NCI-H82 (cell line): ENCODE measurements at regions not wholly inside any gene's neighbourhood (a gene's known extent, or its start where the extent isn't known, plus 50 kb on each side); places are given as distances from the start of the nearest gene placed in this dataset.

Experiments used
- DNase-seq: peaks from one replicate; lab custom pipeline; 2025; lab: John Stamatoyannopoulos, UW

DNA sequence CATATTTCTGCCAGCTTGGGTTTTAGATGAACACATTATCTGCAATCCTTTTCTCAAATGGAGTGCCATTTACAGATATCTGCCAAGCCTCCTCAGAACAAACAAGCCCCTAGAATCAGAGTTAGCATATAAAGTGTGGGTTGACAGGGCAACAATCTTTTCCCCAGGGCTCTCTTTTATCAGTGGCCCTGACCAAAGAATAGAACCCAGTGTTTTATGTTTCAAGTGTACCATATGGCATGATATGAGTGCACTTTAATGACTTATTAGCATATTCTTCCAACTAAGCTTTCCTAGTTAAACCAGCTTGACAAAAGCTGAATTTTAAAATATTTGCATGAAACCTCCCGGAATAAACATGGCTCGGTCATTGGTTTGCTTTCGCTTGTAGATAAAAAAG is 57.3 kb downstream of the EVX1 start:
- no peak for DNase-seq

DNA sequence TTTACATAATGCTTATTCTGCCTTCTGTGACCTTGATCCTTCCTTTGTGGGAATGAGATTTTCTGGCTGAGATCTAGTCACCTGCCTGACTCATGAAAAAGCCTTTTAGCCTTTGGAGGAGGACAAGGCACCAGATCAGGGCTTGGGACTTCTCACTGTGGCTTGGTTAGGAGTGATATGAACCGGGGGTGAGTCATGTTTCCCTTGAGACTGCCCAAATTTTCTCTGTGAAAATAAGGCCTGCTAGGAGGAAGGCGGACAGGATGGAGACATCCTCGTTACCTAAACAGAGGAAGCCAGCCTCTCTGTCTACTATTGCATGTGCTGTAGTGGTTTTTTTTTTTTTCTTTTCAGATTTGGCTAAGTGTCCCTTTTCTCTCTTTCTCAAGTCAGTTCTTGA is 57.8 kb downstream of the EVX1 start:
- DNase-seq, result no peak

DNA sequence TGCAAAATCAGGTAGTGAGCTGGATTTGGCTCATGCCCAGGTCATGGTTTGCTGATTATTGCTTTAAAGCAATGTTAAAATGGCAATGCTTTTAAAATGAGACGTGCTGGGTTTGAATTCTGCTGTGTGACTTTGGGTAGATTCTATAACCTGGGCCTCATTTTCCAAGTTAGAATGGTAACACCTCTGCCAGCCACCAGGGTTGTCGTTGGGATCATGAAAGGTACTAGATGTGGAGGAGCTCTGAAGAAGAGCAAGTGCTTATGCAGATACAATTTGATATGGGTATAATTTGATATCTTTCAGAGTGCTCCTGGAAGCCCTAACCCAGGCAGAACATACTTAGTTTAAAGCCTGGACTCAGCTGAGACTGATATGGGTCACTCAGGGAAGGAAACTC is 60.0 kb downstream of the EVX1 start:
- no peak for DNase-seq

DNA sequence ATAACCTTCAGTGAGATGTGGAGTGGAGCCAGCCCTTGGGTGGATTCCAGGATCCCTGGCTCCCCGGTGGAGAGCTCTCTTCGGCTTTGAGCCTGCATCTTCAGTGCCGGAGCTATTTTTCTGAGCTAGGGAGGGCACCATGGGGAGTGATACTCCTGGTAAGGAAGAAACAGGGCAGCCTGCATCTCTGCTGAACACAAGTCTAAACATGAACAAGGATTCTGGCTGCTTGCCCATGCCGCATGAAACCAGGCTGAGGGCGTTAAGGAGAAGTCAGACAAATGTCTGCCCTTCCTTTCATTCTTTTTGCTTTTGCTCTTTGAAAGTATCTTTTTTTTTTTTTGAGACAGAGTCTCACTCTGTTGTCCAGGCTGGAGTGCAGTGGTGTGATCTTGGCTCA is 60.4 kb downstream of the EVX1 start:
- DNase-seq, result no peak

DNA sequence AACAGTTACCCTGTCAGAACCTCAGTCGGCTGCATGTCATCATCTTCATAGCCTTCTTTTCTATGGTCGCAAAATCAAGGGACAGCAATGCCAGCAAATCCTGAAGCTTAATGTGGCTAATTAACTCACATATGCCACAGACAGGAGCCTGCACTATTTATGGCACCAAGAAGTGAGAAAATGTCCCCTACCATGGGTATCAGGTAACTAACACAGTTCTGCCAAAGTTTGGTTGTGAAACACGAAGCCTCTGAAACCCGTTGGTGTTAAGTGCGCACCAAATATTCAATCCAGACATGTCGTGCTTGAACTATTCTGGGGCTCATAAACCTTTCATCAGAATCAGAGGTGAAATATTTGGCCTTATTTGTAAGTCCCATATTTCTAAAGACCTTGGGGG is 63.3 kb downstream of the EVX1 start:
- no peak for DNase-seq

DNA sequence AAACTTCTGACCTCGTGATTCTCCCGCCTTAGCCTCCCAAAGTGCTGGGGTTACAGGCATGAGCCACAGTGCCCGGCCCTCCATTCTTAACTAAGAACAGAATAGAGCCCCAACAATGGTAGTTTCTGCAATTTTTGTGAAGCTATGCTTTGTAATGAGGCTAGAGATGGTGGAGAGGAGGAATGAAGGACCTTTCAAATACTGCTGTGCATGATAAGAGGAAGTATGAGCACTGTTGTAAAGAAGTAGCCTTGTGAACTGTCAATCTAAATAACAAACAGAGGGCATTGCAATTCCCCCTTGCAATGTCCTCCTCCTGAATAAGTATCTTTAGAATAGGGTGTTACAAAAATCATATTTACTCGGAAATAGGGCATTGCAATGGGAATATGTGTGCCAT is 70.2 kb downstream of the EVX1 start:
- no peak for DNase-seq

DNA sequence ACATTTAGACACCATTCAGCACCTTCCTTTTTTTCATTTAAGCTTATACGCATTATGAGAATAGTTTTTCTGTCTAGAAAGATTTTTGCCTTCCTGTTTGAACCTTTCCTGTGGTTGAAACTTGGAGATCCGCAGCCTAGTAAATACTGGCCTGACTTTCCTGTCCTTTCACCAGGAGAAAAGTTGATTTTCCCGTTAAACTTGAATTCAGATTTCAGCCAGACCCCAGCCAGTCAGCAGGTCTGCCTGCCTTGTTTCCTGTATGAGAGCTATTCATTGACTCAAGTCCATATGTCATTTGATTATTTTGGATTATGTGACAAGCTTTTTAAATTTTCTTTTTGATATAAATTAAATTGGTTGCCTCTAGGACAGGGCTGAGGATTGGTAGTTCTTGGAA is 71.5 kb downstream of the EVX1 start:
- DNase-seq, result no peak

DNA sequence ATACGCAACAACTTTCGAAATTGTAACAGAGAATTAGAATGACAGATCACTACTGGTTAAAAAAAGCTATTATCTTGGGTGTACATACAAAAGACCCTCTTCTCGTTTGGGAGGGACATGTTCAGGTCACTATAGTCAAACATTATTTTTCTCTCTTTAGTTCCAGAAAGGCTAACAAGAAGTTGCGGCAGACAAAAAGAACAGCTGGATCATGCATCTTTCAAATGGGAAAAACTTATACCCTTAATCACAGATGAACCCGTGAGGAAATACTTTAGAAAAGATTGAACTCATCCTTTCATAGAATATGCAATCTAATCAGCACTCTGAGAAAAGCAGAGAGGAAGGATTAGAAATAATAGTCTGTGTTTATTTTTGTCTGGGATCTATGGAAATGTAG is 72.5 kb downstream of the EVX1 start:
- no peak for DNase-seq

DNA sequence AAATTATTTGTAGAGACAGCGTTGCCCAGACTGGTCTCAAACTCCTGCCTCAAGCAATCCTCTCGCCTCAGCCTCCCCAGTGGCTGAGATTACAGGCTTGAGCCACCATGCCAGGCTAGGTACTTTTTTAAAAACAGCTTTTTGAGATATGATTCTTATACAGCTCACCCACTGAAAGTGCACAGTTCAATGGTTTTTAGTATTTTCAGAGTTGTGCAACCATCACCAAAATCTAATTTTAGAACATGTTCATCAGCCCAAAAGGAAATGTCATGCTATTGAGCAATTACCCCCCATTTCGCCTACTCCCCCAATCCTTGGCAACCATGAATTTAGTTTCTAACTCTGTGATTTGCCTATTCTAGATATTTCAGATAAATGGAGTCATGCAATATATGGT is 73.7 kb downstream of the EVX1 start:
- DNase-seq, result no peak

DNA sequence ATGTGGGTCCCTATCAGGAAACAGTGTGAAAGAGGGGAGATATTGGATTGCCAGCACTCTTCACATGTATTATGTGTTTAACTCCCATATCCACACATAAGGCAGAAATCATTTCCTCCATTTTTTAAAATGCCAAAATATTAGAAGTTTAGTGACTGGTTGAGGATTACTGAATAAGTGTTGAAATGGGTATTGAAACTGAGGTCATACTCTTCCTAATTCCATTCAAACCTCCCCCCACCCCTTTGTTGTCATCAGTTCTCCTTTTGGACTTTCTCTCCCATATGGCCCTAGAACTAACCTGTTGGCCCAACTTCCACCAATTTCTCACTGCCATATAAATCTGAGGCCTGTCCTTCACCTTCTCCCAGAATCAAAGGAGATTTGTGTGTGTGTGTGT is 81.6 kb downstream of the EVX1 start:
- DNase-seq, result no peak

DNA sequence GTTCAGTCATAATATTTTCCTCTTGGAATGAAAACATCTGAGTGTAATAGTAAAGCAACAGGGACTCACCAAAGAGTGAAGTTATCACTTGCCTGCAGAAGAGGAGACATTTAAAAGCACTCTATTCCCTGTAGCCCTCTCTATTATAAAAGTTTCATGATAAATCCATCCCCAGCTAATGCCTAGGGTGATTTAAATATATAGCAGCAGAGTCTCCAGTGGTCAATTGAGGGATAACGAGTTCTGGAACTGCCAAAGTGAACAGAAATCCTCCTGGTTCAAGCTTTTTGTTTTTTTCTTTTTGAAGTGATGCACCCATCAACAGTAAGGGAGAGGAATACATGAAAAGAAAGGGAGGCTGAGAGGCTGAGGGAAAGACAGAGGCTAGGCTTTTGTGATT is 87.3 kb downstream of the EVX1 start:
- peak; percentile 5 for DNase-seq

DNA sequence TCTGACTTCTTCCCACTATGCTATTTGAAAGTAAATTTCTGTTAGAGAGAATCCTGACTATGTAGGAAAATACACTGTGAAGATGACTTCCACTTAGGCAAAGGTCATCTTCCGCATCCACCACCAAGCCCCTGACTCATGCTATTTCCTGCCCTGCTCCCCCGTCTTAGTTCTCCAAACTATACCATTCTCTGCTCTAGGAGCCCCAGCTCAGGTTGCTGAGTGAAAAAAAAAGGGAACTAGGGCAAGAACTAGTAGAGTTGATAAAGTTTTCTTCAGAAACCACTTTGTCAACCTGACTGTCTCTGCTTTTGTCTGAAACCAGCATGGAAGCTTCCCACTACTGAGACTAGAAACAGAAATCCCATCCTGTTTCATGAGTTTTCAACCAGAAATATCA is 96.9 kb downstream of the EVX1 start:
- DNase-seq, result no peak

DNA sequence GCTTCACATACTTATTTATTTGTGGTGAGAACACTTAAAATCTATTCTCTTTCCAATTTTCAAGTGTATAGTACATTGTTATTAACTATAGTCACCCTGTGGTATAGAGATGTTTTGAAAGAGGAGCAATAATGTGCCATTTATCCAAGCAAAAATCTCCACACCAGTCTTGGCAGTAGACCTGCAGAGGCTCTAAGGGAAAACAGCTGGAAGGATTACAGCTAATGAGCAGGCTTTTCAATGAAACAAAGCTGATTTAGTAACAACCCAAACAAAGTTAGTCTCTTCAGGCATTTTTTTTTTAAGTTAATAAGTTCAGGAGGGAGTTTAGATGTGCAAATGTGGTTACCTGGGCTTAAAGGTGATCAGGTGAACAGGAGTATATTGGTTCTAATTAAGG is 101.9 kb downstream of the EVX1 start:
- peak; percentile 63 for DNase-seq

DNA sequence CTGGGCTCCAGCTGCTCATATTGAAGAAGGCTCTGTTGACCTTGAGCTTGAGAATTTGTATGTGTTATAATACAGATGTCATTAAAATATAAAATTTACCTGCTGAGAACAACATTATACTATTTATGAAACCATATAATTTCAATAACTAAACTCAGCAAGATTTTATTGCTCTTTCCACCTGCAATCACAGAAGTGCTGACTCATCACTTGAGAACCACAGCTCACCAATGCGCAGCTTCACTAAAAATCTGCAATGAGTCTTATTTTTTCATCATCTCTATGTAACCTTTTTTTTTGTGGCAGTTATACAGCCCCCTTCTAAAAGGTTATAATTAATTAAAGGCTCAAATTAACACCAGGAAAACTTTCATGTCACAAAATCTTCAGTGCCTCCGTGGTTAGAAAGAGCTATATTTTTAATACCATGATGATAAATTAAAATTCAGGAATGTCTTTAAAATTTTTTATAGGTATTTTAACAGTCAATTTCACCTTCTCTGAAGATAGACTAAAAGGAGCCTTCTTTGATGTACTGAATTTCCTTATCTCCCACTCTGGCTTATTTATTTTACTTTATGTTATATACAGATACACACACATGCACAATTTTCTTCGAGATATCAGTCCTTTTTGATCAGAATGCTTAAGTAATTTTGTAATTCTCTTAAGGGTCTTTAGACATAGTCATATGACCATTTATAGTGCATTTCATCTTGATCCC is 102.7 kb downstream of the EVX1 start:
- no peak for DNase-seq

DNA sequence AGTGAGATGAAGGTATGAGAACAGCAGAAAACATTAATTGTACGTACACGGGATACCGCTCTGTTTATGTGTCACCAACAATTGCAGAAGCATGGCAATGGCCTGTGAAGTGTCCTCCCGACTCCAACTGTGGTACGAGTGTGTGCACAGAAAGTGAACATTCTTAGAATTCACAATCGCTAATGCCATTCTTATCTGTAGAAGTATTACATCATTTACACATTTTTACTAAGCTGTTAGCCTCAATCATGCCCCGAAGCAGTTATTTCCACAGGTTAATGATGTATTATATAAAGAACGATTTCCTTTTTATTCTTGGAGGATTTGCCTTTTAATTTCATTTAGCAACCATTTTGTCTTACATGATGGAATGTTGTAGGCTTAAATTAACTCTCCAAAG is 103.4 kb downstream of the EVX1 start:
- DNase-seq, result no peak

DNA sequence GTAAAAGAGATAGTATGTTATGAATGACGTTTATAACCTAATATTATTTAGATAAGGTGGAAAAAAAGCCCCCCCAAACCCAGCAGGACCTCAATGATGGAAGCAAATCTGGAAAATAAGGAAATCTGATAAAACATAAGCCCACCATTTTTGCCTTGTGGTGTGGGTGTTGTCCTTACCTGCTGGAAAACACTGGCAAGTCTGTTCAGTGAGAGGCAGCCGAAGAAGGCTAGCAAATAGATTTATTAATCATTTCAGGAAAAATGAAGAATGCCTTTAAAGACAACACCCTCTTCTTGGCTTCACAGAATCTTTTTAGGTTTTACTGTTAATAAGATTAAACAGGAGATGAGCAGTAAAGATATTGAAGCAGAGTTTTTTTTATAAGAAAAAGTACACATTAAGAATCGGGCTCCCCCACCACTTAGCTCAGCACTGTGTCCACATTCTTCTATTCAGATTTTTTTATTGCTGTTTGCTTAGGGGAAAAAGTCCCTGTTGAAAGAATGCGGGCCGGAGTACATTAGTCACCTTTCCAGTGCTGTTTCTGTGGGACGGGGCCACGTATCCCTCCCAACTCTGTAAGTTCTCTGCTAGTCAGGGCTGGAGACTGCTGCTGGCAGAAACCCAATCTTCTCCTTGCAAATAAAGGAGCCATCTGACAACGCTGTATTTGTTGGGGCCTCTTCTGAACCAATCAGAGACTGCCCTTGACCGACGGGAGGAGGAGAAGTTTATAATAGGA is 104.1 kb downstream of the EVX1 start:
- peak; percentile 97 for DNase-seq

DNA sequence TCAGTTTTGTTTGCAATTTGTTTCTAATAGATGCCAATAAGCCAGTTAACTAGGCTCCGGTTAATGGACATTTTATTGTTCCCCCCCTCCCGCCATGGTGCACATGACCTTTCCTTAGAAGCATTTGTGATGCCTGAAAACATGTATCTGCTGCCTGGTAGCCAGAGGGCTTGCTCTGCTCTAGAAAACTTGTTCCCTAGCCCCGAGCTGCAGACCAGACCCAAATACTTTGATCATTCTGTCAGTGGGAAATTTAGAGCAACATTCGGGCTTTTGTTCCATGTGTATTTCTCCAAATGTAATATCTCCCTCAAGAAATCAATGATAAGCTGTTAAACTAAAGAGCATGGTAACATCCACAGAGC is 104.7 kb downstream of the EVX1 start:
- no peak for DNase-seq

DNA sequence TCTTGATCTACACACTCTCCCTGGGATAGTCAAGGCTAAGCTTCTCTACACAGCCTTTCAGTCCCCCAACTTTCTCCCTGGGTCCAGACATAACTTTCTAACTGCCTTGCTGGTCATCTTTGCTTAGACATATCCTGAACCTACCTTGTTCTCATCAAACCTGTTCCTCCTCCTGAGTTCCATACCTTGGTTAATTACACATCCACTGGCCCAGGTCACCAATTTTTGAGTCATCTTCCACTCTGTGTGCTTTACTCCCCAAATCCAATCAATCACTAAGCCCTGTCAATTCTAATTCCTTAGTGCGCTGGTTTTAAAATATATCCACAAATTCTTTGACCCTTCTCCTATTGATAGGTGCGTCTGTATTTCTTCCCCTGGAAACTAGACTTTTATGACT is 107.0 kb downstream of the EVX1 start:
- DNase-seq, result no peak

DNA sequence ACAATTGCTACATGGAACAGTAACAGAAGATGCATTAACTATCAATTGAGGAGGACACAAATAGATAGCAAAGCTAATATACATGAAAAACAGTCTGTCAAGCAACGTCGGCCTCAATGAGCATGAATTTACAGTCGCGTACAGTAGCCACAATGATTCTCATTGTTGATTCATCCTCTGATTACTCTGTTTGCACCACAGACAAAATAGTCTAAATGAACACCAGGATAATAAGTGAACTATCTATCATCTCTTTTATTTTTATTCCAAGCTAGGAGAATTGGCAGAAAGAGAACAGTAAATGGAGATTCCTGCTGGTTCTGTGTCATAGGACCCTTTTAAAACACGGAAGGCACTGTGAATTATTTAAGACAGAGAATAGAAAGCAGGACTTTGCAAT is 108.5 kb downstream of the EVX1 start:
- no peak for DNase-seq

DNA sequence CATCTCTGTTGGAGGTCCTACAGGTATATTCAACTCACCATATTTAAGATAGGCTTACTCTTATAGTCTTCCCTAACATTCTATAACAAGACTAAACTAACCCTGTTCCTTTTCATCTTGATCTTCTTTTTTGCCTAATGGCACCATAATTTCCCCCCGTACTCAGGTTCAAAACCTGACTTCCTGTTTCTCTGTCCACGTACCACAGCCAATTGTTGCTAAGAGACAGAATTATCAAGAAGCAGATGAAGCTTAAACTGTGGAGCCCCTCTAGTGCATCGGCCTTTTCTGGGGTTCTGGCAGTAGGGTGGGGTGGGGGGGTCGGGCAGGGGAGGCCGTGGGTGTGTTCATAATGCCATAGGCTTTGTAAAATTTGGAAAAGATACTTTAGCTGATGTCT is 109.2 kb downstream of the EVX1 start:
- DNase-seq, result no peak

DNA sequence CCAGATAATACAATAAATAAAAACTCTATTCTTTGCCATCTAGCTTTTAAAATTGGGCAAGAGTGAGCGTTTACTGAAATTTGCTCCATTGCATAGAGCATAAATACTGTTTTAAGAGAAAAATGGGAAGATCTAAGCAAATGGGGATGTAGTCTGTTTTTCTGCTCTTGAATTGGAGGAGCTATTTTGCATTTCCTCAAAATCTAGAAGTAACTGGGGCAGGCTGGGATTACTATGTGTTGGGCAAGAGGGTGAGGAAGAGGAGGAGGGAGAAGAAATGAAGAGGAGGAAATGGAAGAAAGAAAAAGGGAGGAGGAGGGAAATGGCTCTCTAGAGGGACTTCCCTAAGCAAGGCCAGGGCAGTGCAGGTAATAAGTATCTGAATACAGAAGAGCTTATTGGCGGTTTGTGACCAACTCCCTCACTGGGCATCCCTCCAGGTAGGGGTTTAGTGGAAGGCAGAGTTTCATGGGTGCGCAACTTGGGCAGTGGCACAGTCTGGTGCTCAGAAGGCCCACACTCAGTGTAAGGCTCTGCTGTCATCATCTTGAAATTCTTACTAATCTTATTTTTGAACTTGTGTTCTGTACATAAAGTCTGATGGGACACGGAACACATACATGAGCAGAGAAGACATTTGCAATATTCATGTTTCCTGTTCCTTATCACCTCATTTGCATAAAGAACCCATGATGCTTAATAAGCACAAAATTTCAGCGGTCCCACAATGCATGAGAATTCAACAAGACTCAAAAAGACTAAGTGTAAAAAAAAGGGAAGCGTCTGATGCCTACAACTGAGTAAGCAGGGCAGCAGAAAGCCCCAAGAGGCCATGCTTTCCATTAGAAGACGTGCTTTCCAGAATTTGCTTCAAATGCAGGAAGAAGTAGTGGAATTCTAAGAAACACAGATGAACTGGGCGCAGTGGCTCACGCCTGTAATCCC is 116.9 kb downstream of the EVX1 start:
- DNase-seq, result no peak

DNA sequence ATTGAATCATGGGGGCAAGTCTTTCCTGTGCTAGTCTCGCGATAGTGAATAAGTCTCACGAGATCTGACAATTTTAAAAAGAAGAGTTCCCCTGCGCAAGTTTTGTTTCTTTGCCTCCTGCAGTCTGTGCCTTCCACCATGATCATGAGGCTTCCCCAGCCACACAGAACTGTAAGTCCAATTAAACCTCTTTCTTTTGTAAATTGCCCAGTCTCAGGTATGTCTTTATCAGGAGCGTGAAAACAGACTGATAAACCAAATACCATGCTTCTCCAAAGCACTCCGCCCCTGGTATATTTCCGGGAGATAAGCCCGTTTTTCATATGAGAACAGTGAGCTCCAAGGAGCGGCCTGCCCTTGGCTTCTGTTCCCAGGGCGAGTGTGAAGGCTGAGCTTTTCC is 118.9 kb downstream of the EVX1 start:
- no peak for DNase-seq

DNA sequence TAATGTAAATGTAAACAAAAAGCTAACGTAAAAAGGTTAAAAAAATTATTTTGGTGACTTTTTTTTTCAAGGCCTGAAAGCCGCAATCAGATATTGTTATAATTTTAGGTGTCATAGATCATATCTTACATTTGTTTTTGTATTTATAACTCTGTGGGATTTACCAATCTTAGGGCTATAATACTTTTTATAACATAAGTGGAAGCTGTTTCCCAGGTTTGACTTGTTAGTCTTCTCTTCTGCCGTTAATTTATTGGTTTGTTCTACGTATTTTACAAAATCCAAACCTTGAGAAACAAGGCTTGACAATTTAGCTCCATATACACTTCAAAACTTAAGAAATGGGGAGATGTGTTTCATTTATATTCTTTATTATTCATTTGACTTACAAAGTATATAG is 119.4 kb downstream of the EVX1 start:
- DNase-seq, result no peak
